ENCODE measurements at regions not wholly inside any gene's neighbourhood (a gene's known extent, or its start where the extent isn't known, plus 50 kb on each side); places are given as distances from the start of the nearest gene placed in this dataset.

DNA sequence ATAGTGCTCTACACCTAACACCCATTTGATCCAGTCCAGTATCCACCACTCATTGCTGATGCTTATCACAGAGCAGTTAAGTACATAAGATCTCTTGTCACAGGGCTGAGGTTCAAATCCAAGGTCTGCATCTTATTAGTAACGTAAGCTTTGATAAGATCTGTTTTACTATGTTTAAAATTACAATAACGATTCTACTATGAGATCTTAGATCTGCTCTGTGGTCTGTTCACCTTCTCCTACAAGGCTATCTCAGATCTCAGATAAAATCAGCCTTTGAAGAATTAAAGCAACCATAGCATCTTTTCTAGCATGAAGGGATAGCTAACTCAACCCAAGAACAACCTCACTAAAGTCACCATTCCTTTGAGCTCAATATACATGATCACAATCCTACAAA is 431.0 kb upstream of the RORB start:
- TF ChIP-seq, protein P1, sequence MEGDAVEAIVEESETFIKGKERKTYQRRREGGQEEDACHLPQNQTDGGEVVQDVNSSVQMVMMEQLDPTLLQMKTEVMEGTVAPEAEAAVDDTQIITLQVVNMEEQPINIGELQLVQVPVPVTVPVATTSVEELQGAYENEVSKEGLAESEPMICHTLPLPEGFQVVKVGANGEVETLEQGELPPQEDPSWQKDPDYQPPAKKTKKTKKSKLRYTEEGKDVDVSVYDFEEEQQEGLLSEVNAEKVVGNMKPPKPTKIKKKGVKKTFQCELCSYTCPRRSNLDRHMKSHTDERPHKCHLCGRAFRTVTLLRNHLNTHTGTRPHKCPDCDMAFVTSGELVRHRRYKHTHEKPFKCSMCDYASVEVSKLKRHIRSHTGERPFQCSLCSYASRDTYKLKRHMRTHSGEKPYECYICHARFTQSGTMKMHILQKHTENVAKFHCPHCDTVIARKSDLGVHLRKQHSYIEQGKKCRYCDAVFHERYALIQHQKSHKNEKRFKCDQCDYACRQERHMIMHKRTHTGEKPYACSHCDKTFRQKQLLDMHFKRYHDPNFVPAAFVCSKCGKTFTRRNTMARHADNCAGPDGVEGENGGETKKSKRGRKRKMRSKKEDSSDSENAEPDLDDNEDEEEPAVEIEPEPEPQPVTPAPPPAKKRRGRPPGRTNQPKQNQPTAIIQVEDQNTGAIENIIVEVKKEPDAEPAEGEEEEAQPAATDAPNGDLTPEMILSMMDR (conservative IDR thresholded peaks at IDR 0.05; ENCODE audit: low read depth in 2 of 2): no peak
- TF ChIP-seq POLR2AphosphoS5 (IDR thresholded peaks at IDR 0.05; ENCODE audit: low read depth) (no peak), EZH2 (IDR thresholded peaks at IDR 0.05; ENCODE audit: low read depth, unreplicated experiment) (no peak), JUNB (IDR thresholded peaks at IDR 0.05; ENCODE audit: unreplicated experiment) (no peak), EZH2phosphoT487 (IDR thresholded peaks at IDR 0.05; ENCODE audit: unreplicated experiment) (no peak), CREB1 (CRISPR knock-in tag; IDR thresholded peaks at IDR 0.05; ENCODE audit: low read depth) (no peak), NANOG (IDR thresholded peaks at IDR 0.05; ENCODE audit: borderline replicate concordance) (no peak), ZNF331 (CRISPR knock-in tag; IDR thresholded peaks at IDR 0.05; ENCODE audit: low read depth) (no peak), STAT1 (IDR thresholded peaks at IDR 0.05; ENCODE audit: unreplicated experiment) (no peak), ZNF114 (CRISPR knock-in tag; IDR thresholded peaks at IDR 0.05) (no peak)
- TF ChIP-seq, protein P2, sequence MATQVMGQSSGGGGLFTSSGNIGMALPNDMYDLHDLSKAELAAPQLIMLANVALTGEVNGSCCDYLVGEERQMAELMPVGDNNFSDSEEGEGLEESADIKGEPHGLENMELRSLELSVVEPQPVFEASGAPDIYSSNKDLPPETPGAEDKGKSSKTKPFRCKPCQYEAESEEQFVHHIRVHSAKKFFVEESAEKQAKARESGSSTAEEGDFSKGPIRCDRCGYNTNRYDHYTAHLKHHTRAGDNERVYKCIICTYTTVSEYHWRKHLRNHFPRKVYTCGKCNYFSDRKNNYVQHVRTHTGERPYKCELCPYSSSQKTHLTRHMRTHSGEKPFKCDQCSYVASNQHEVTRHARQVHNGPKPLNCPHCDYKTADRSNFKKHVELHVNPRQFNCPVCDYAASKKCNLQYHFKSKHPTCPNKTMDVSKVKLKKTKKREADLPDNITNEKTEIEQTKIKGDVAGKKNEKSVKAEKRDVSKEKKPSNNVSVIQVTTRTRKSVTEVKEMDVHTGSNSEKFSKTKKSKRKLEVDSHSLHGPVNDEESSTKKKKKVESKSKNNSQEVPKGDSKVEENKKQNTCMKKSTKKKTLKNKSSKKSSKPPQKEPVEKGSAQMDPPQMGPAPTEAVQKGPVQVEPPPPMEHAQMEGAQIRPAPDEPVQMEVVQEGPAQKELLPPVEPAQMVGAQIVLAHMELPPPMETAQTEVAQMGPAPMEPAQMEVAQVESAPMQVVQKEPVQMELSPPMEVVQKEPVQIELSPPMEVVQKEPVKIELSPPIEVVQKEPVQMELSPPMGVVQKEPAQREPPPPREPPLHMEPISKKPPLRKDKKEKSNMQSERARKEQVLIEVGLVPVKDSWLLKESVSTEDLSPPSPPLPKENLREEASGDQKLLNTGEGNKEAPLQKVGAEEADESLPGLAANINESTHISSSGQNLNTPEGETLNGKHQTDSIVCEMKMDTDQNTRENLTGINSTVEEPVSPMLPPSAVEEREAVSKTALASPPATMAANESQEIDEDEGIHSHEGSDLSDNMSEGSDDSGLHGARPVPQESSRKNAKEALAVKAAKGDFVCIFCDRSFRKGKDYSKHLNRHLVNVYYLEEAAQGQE (IDR thresholded peaks at IDR 0.05; ENCODE audit: unreplicated experiment): no peak
- TF ChIP-seq, protein P3, sequence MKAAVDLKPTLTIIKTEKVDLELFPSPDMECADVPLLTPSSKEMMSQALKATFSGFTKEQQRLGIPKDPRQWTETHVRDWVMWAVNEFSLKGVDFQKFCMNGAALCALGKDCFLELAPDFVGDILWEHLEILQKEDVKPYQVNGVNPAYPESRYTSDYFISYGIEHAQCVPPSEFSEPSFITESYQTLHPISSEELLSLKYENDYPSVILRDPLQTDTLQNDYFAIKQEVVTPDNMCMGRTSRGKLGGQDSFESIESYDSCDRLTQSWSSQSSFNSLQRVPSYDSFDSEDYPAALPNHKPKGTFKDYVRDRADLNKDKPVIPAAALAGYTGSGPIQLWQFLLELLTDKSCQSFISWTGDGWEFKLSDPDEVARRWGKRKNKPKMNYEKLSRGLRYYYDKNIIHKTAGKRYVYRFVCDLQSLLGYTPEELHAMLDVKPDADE (IDR thresholded peaks at IDR 0.05): no peak
